Testis (tissue), 2 donors: ENCODE measurements at regions not wholly inside any gene's neighbourhood (a gene's known extent, or its start where the extent isn't known, plus 50 kb on each side); places are given as distances from the start of the nearest gene placed in this dataset.

Source experiments
- CTCF ChIP-seq, 3 experiments: fragments of 450-650 bp in 2 of 3; fragments of 200-600 bp in 1 of 3; sonication (generic) in 1 of 3; IDR thresholded peaks; one replicate each; pipeline ENCODE4 v1.5.1; 2016 to 2019; ENCODE audit warnings: antibody characterized with exemption in 3 of 3, mild to moderate bottlenecking in 2 of 3, moderate library complexity in 1 of 3
- POLR2A ChIP-seq: fragments of 450-650 bp; IDR thresholded peaks from one replicate; pipeline ENCODE4 v1.6.1; 2017; ENCODE audit warnings: antibody characterized with exemption, mild to moderate bottlenecking, moderate library complexity

- TF ChIP-seq CTCF (IDR thresholded peaks at IDR 0.05) (no peak), POLR2A (no peak)
These were observed 457.4 kb downstream of the TCERG1L start for GRCh38 chr10:130854151-130854550.
